ENCODE measurements at regions not wholly inside any gene's neighbourhood (a gene's known extent, or its start where the extent isn't known, plus 50 kb on each side); places are given as distances from the start of the nearest gene placed in this dataset.

- peaks cover 7% of the 10 kb centered on the region for H3K4me1 ChIP-seq
- intact Hi-C loops (cut with DNase I) = no loop called here
- no peaks in the 10 kb centered on the region for H3K9me3 ChIP-seq
- ATAC-seq = no peak
- TF ChIP-seq CTCF (IDR thresholded peaks at IDR 0.05) (no peak), POLR2A (IDR thresholded peaks at IDR 0.05) (no peak)
- no peak overlapping the region for H3K4me3 ChIP-seq
- H3K27me3 ChIP-seq = no peaks in the 10 kb centered on the region
- H3K27ac ChIP-seq = no peak overlapping the region
- H3K36me3 ChIP-seq (replicated peaks in 1 of 2; ENCODE audit: insufficient read depth in 1 of 2, low read depth in 2 of 2) = no peaks in the 10 kb centered on the region
- WGBS, 2 donors = 49 to 50% methylated on average over 6 of the region's 6 CpGs
- no peak for DNase-seq
Observed at GRCh38 chr15:95262866-95263564, 1031.7 kb downstream of the MCTP2 start.

GRCh38 chr15:95263751-95264150 is 1032.4 kb downstream of the MCTP2 start:
- no peak for DNase-seq
- no peak for ATAC-seq
- Histone ChIP-seq H3K4me3 (no peak overlapping the region), H3K4me1 (peaks cover 7% of the 10 kb centered on the region), H3K27me3 (no peaks in the 10 kb centered on the region), H3K36me3 (replicated peaks in 1 of 2; ENCODE audit: insufficient read depth in 1 of 2, low read depth in 2 of 2) (no peaks in the 10 kb centered on the region), H3K9me3 (no peaks in the 10 kb centered on the region), H3K27ac (no peak overlapping the region)
- 71 to 78% methylated on average over 1 of the region's 1 CpG for WGBS, 2 donors
- intact Hi-C loops (cut with DNase I) = no loop called here
- TF ChIP-seq CTCF (IDR thresholded peaks at IDR 0.05) = no peak
- TF ChIP-seq POLR2A (IDR thresholded peaks at IDR 0.05) = no peak

GRCh38 chr15:95265419-95265997 is 1034.1 kb downstream of the MCTP2 start:
- Histone ChIP-seq H3K9me3 (no peaks in the 10 kb centered on the region), H3K4me3 (no peak overlapping the region), H3K27me3 (no peaks in the 10 kb centered on the region), H3K27ac (no peak overlapping the region), H3K4me1 (no peaks in the 10 kb centered on the region), H3K36me3 (replicated peaks in 1 of 2; ENCODE audit: insufficient read depth in 1 of 2, low read depth in 2 of 2) (no peaks in the 10 kb centered on the region)
- DNase-seq (no peak), ATAC-seq (no peak)
- intact Hi-C loops (cut with DNase I) = no loop called here
- TF ChIP-seq CTCF (IDR thresholded peaks at IDR 0.05) = no peak
- TF ChIP-seq POLR2A (IDR thresholded peaks at IDR 0.05) = no peak
- WGBS, 2 donors = 22 to 28% methylated on average over 3 of the region's 3 CpGs

- no peak for TF ChIP-seq POLR2A (IDR thresholded peaks at IDR 0.05)
- no peak for TF ChIP-seq CTCF (IDR thresholded peaks at IDR 0.05)
- peak in 1 of 4 donors; percentile 34 for DNase-seq
- Histone ChIP-seq H3K27ac (peak overlapping the region in 1 of 4 donors; percentile 26), H3K36me3 (replicated peaks in 1 of 2; ENCODE audit: insufficient read depth in 1 of 2, low read depth in 2 of 2) (no peaks in the 10 kb centered on the region), H3K27me3 (no peaks in the 10 kb centered on the region), H3K4me3 (no peak overlapping the region), H3K9me3 (no peaks in the 10 kb centered on the region), H3K4me1 (no peaks in the 10 kb centered on the region)
- no peak for ATAC-seq
- WGBS, 2 donors = 52 to 53% methylated on average over 7 of the region's 7 CpGs
- intact Hi-C loops (cut with DNase I) = no loop called here
Observed at GRCh38 chr15:95266451-95267061, 1035.2 kb downstream of the MCTP2 start.

Measured in body of pancreas (tissue), 4 donors.